ENCODE measurements at regions not wholly inside any gene's neighbourhood (a gene's known extent, or its start where the extent isn't known, plus 50 kb on each side); places are given as distances from the start of the nearest gene placed in this dataset.

GRCh38 chr16:27618165-27618564, 68.2 kb downstream of the KATNIP start (continued):
- TF ChIP-seq ZSCAN18 (CRISPR knock-in tag; IDR thresholded peaks at IDR 0.05) = no peak

- Mint-ChIP-seq H3K27me3 (ENCODE audit: low read depth) (no peaks in the 10 kb centered on the region), H3K9me3 (peaks cover 5% of the 10 kb centered on the region; the same call in 1 of the 2 replicates), H3K4me1 (peaks cover 14% of the 10 kb centered on the region), H3K36me3 (peaks cover 7% of the 10 kb centered on the region; the same call in 1 of the 2 replicates), H3K27ac (no peak overlapping the region), H3K4me3 (no peak overlapping the region)
- POLR2A ChIA-PET = no interaction called here
- no peak for DNase-seq (ENCODE audit: low spot score)
- CTCF ChIA-PET = interaction anchor here (0.6 kb wide), 1 partner anchor 21 kb away, joined by 4 read pairs; no protein-coding TSS in a partner anchor
- no peak for ATAC-seq
- TF ChIP-seq EMX1 (CRISPR knock-in tag; IDR thresholded peaks at IDR 0.05) (no peak), NR1H2 (CRISPR knock-in tag; IDR thresholded peaks at IDR 0.05) (no peak), USF2 (CRISPR knock-in tag; IDR thresholded peaks at IDR 0.05) (no peak), ATF2 (CRISPR knock-in tag; IDR thresholded peaks at IDR 0.05; ENCODE audit: borderline replicate concordance, low read depth) (no peak)
Observed at GRCh38 chr16:27618606-27619327, 68.8 kb downstream of the KATNIP start.

- Mint-ChIP-seq H3K4me3 (no peak overlapping the region), H3K9me3 (peaks cover 5% of the 10 kb centered on the region; the same call in 1 of the 2 replicates), H3K27me3 (ENCODE audit: low read depth) (no peaks in the 10 kb centered on the region), H3K36me3 (peaks cover 7% of the 10 kb centered on the region; the same call in 1 of the 2 replicates), H3K4me1 (peaks cover 14% of the 10 kb centered on the region), H3K27ac (no peak overlapping the region)
- ATAC-seq (no peak), DNase-seq (ENCODE audit: low spot score) (no peak)
- no peak for TF ChIP-seq PRDM15 (CRISPR knock-in tag; IDR thresholded peaks at IDR 0.05)
- TF ChIP-seq FOXJ3 (CRISPR knock-in tag; IDR thresholded peaks at IDR 0.05; ENCODE audit: borderline replicate concordance) = no peak
- TF ChIP-seq GRHL2 (CRISPR knock-in tag; IDR thresholded peaks at IDR 0.05; ENCODE audit: insufficient replicate concordance, severe bottlenecking) = no peak
- no peak for TF ChIP-seq USF1 (CRISPR knock-in tag; IDR thresholded peaks at IDR 0.05)
- no peak for TF ChIP-seq CREM (CRISPR knock-in tag; IDR thresholded peaks at IDR 0.05)
- POLR2A ChIA-PET = no interaction called here
- CTCF ChIA-PET = interaction anchor here (0.7 to 1.6 kb wide), 4 partner anchors 13 to 247 kb away, joined by 3 to 7 read pairs (median 4); no protein-coding TSS in a partner anchor
Observed at GRCh38 chr16:27620541-27620940, 70.6 kb downstream of the KATNIP start.

Measured in WTC11 (cell line).